CD14-positive monocyte (primary cell): ENCODE measurements at regions not wholly inside any gene's neighbourhood (a gene's known extent, or its start where the extent isn't known, plus 50 kb on each side); places are given as distances from the start of the nearest gene placed in this dataset.

Experiments
- DNase-seq, 3 donors: peaks; one replicate each; pipeline ENCODE4 v3.0.0-alpha.2; 2011 to 2022
- H2AFZ ChIP-seq: 2 replicates; pipeline ENCODE4 v1.6.0; 2012; ENCODE audit warnings: mild to moderate bottlenecking, low read depth, low read length, inconsistent platforms; ENCODE audit not compliant: insufficient read depth, poor library complexity, severe bottlenecking
- H3K27ac ChIP-seq, 2 donors: 1 replicate in 1 of 2; 2 replicates in 1 of 2; pipeline ENCODE4 v1.5.1; 2012 to 2013; ENCODE audit warnings: low read length in 2 of 2, control low read depth in 1 of 2, inconsistent platforms in 1 of 2, low read depth in 1 of 2, mild to moderate bottlenecking in 1 of 2
- H3K27me3 ChIP-seq, 2 donors: one replicate each; pipeline versions ENCODE4 v1.6.0 to v1.6.1; 2011 to 2013; ENCODE audit warnings: low read length in 2 of 2; ENCODE audit not compliant: control insufficient read depth in 2 of 2, insufficient read depth in 2 of 2
- H3K36me3 ChIP-seq, 2 donors: replicated peaks in 1 of 2; 1 replicate in 1 of 2; 2 replicates in 1 of 2; pipeline versions ENCODE4 v1.5.1 to v1.6.1; 2012 to 2013; ENCODE audit warnings: low read length in 2 of 2, control low read depth in 1 of 2, inconsistent platforms in 1 of 2, mild to moderate bottlenecking in 1 of 2; ENCODE audit not compliant: insufficient read depth in 2 of 2, control insufficient read depth in 1 of 2
- H3K4me1 ChIP-seq, 2 donors: 1 replicate in 1 of 2; 2 replicates in 1 of 2; pipeline versions ENCODE4 v1.5.1 to v1.6.1; 2012 to 2013; ENCODE audit warnings: low read length in 2 of 2, control low read depth in 1 of 2, inconsistent platforms in 1 of 2, mild to moderate bottlenecking in 1 of 2, moderate library complexity in 1 of 2; ENCODE audit not compliant: insufficient read depth in 2 of 2, control insufficient read depth in 1 of 2
- H3K4me2 ChIP-seq: replicated peaks from 2 replicates; pipeline ENCODE3; 2012; ENCODE audit warnings: low read length, moderate library complexity, mild to moderate bottlenecking; ENCODE audit not compliant: poor library complexity, severe bottlenecking; ENCODE audit errors: extremely low read depth
- H3K4me3 ChIP-seq, 3 experiments: fragments of 200-600 bp in 1 of 3; sonication (generic) in 1 of 3; replicated peaks in 1 of 3; 1 replicate in 2 of 3; 2 replicates in 1 of 3; pipeline ENCODE4 v1.5.1; 2011 to 2013; ENCODE audit warnings: low read length in 3 of 3, mild to moderate bottlenecking in 3 of 3, control low read depth in 2 of 3, low read depth in 2 of 3, inconsistent platforms in 1 of 3, moderate library complexity in 1 of 3
- H3K79me2 ChIP-seq: 2 replicates; pipeline ENCODE4 v1.6.0; 2012; ENCODE audit warnings: mild to moderate bottlenecking, control low read depth, inconsistent platforms, low read length, moderate library complexity; ENCODE audit not compliant: insufficient read depth
- H3K9ac ChIP-seq: 2 replicates; pipeline ENCODE4 v1.6.0; 2017; ENCODE audit warnings: low read length, mild to moderate bottlenecking; ENCODE audit not compliant: insufficient read depth, poor library complexity, severe bottlenecking
- H3K9me3 ChIP-seq, 2 donors: replicated peaks in 1 of 2; 1 replicate in 1 of 2; 2 replicates in 1 of 2; pipeline versions ENCODE4 v1.5.1 to v1.6.1; 2012 to 2013; ENCODE audit warnings: low read length in 2 of 2, control low read depth in 1 of 2; ENCODE audit not compliant: control insufficient read depth in 1 of 2, insufficient read depth in 1 of 2
- H4K20me1 ChIP-seq: 2 replicates; pipeline ENCODE4 v1.6.0; 2012; ENCODE audit warnings: mild to moderate bottlenecking, low read length, control low read depth, moderate library complexity; ENCODE audit not compliant: insufficient read depth
- H3K27ac Mint-ChIP-seq, 7 donors: one replicate each; pipeline ENCODE4 v1.8.0; 2020; ENCODE audit warnings: mild to moderate bottlenecking in 7 of 7, mixed read lengths in 7 of 7, moderate library complexity in 6 of 7, inconsistent platforms in 2 of 7
- H3K27me3 Mint-ChIP-seq, 3 donors: one replicate each; pipeline ENCODE4 v1.8.0; 2021 to 2022; ENCODE audit warnings: low read depth in 3 of 3, mild to moderate bottlenecking in 3 of 3, mixed read lengths in 3 of 3, moderate library complexity in 3 of 3, inconsistent platforms in 1 of 3
- H3K36me3 Mint-ChIP-seq, 2 donors: one replicate each; pipeline ENCODE4 v1.8.0; 2020; ENCODE audit warnings: mixed read lengths in 2 of 2, inconsistent platforms in 1 of 2, mild to moderate bottlenecking in 1 of 2
- H3K4me1 Mint-ChIP-seq: one replicate; pipeline ENCODE4 v1.8.0; 2020; ENCODE audit warnings: mild to moderate bottlenecking, mixed read lengths
- H3K4me3 Mint-ChIP-seq, 2 donors: one replicate each; pipeline ENCODE4 v1.8.0; 2020; ENCODE audit warnings: mild to moderate bottlenecking in 2 of 2, mixed read lengths in 2 of 2, moderate library complexity in 1 of 2
- H3K9me3 Mint-ChIP-seq, 7 donors: one replicate each; pipeline ENCODE4 v1.8.0; 2020 to 2022; ENCODE audit warnings: mixed read lengths in 7 of 7, mild to moderate bottlenecking in 6 of 7, moderate library complexity in 6 of 7, inconsistent platforms in 2 of 7
- WGBS: methylation state at CpG from one replicate; pipeline ENCODE4 v1.1.5; 2013; ENCODE audit warnings: missing lambda C conversion rate; ENCODE audit not compliant: insufficient coverage; 5-methylcytosine and 5-hydroxymethylcytosine counted together
- intact Hi-C, 2 donors: fragments of 100-400 bp; cut with micrococcal nuclease; formaldehyde crosslinking; loops; one replicate each; pipeline versions ENCODE4 v1.15.0 to v1.15.1; 2023
- TF ChIP-seq, protein P1 (sequence below): fragments of 200-600 bp; IDR thresholded peaks from one replicate; pipeline ENCODE4 v1.8.0; 2022; ENCODE audit warnings: antibody characterized with exemption, mild to moderate bottlenecking

DNA sequence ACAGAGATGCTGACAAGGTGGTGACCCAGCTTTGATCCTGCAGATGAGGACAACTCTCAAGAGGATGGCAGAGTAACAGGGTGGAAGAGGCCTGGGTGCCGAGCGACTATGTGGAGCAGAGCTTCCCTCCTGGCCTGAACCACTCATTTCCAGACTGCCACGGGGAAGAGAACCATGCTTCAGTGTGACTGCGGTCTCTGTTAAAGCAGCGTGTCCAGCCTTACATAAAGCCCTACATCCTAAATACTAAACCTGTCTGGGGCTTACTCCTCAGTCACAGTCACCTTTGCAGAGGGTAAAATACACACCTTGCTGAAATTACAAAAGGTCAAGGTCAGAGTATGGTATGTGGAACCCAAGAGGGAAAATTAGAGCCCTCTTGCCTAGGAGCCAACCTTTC is 312.9 kb downstream of the CDC5L start:
- no peaks in the 10 kb centered on the region for H3K36me3 Mint-ChIP-seq
- peaks cover 0 to 4% (median 2%) of the 10 kb centered on the region in 3 donors for H3K27me3 Mint-ChIP-seq
- H3K4me1 Mint-ChIP-seq: no peaks in the 10 kb centered on the region
- no peaks in the 10 kb centered on the region for H3K4me1 ChIP-seq
- intact Hi-C loops: no loop called here
- H3K9me3 ChIP-seq: no peaks in the 10 kb centered on the region
- H3K4me2 ChIP-seq: no peak overlapping the region
- TF ChIP-seq, protein P1, sequence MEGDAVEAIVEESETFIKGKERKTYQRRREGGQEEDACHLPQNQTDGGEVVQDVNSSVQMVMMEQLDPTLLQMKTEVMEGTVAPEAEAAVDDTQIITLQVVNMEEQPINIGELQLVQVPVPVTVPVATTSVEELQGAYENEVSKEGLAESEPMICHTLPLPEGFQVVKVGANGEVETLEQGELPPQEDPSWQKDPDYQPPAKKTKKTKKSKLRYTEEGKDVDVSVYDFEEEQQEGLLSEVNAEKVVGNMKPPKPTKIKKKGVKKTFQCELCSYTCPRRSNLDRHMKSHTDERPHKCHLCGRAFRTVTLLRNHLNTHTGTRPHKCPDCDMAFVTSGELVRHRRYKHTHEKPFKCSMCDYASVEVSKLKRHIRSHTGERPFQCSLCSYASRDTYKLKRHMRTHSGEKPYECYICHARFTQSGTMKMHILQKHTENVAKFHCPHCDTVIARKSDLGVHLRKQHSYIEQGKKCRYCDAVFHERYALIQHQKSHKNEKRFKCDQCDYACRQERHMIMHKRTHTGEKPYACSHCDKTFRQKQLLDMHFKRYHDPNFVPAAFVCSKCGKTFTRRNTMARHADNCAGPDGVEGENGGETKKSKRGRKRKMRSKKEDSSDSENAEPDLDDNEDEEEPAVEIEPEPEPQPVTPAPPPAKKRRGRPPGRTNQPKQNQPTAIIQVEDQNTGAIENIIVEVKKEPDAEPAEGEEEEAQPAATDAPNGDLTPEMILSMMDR: no peak
- no peak overlapping the region for H3K9ac ChIP-seq
- no peak overlapping the region for H3K4me3 Mint-ChIP-seq
- H3K27me3 ChIP-seq: no peaks in the 10 kb centered on the region
- H2AFZ ChIP-seq: no peak overlapping the region
- 100% methylated on average over 4 of the region's 5 CpGs for WGBS
- DNase-seq: no peak
- no peaks in the 10 kb centered on the region for H3K79me2 ChIP-seq
- H3K9me3 Mint-ChIP-seq: peaks cover 0 to 2% (median 0%) of the 10 kb centered on the region in 7 donors
- no peaks in the 10 kb centered on the region for H3K36me3 ChIP-seq
- H4K20me1 ChIP-seq: no peaks in the 10 kb centered on the region
- no peak overlapping the region for H3K27ac ChIP-seq
- H3K27ac Mint-ChIP-seq: no peak overlapping the region
- no peak overlapping the region for H3K4me3 ChIP-seq

GRCh38 chr6:44701038-44701636 is 313.6 kb downstream of the CDC5L start:
- Mint-ChIP-seq H3K9me3 (peaks cover 0 to 2% (median 0%) of the 10 kb centered on the region in 7 donors), H3K4me1 (no peaks in the 10 kb centered on the region), H3K27me3 (peaks cover 0 to 4% (median 2%) of the 10 kb centered on the region in 3 donors), H3K36me3 (no peaks in the 10 kb centered on the region), H3K27ac (no peak overlapping the region), H3K4me3 (no peak overlapping the region)
- no peaks in the 10 kb centered on the region for H3K9me3 ChIP-seq
- WGBS: 92% methylated on average over 7 of the region's 11 CpGs
- no peak for DNase-seq
- H3K4me3 ChIP-seq: no peak overlapping the region
- no peak overlapping the region for H3K27ac ChIP-seq
- H3K9ac ChIP-seq: no peak overlapping the region
- intact Hi-C loops: no loop called here
- H3K36me3 ChIP-seq: no peaks in the 10 kb centered on the region
- no peaks in the 10 kb centered on the region for H4K20me1 ChIP-seq
- no peaks in the 10 kb centered on the region for H3K27me3 ChIP-seq
- H2AFZ ChIP-seq: no peak overlapping the region
- no peaks in the 10 kb centered on the region for H3K79me2 ChIP-seq
- no peaks in the 10 kb centered on the region for H3K4me1 ChIP-seq
- TF ChIP-seq, protein P1: no peak
- H3K4me2 ChIP-seq: no peak overlapping the region
